MM.1S (cell line): ENCODE measurements at regions not wholly inside any gene's neighbourhood (a gene's known extent, or its start where the extent isn't known, plus 50 kb on each side); places are given as distances from the start of the nearest gene placed in this dataset.

Source experiments
- CTCF ChIP-seq: fragments of 300-600 bp; sonication (generic); IDR thresholded peaks from 2 replicates; pipeline ENCODE4 v1.5.1; 2016; ENCODE audit warnings: antibody characterized with exemption, low read length, mixed read lengths
- EZH2 ChIP-seq: fragments of 300-600 bp; sonication (generic); optimal IDR thresholded peaks from 2 replicates; pipeline ENCODE3; 2017; ENCODE audit warnings: low read depth, mild to moderate bottlenecking, antibody characterized with exemption, low read length, mixed read lengths
- EZH2phosphoT487 ChIP-seq: fragments of 300-600 bp; sonication (generic); IDR thresholded peaks from 2 replicates; pipeline ENCODE4 v1.6.1; 2018; ENCODE audit warnings: antibody characterized with exemption, low read length

GRCh38 chr7:86469680-86470295 lies 173.9 kb upstream of the GRM3 start:
- TF ChIP-seq CTCF (peak; percentile 81), EZH2 (no peak), EZH2phosphoT487 (no peak)
